ENCODE measurements at regions not wholly inside any gene's neighbourhood (a gene's known extent, or its start where the extent isn't known, plus 50 kb on each side); places are given as distances from the start of the nearest gene placed in this dataset.

- Histone ChIP-seq H3K36me3 (ENCODE audit: control insufficient read depth in 3 of 3, insufficient read depth in 2 of 3, low read depth in 1 of 3, low read length in 3 of 3) (no peaks in the 10 kb centered on the region), H3K4me3 (ENCODE audit: low read depth in 1 of 3, low read length in 3 of 3) (no peak overlapping the region), H3K9me3 (ENCODE audit: control insufficient read depth in 2 of 2, insufficient read depth in 1 of 2, low read depth in 1 of 2, low read length in 1 of 2) (no peaks in the 10 kb centered on the region), H3K27ac (ENCODE audit: low read depth in 1 of 3, low read length in 2 of 3) (no peak overlapping the region), H3K4me1 (ENCODE audit: control insufficient read depth in 3 of 3, insufficient read depth in 2 of 3, low read depth in 1 of 3, low read length in 2 of 3) (no peaks in the 10 kb centered on the region), H3K27me3 (ENCODE audit: control insufficient read depth in 3 of 3, insufficient read depth in 3 of 3, low read length in 3 of 3) (no peaks in the 10 kb centered on the region)
- no peak for FAIRE-seq
- no peak for DNase-seq
- WGBS, 3 donors = 63 to 78% (median 68%) methylated on average over 2 of the region's 2 CpGs
Measured at GRCh38 chr14:61992926-61993325, 230.7 kb downstream of the SNAPC1 start.

GRCh38 chr14:61994589-61994988 lies 232.4 kb downstream of the SNAPC1 start:
- Histone ChIP-seq H3K36me3 (ENCODE audit: control insufficient read depth in 3 of 3, insufficient read depth in 2 of 3, low read depth in 1 of 3, low read length in 3 of 3) (no peaks in the 10 kb centered on the region), H3K4me3 (ENCODE audit: low read depth in 1 of 3, low read length in 3 of 3) (no peak overlapping the region), H3K27me3 (ENCODE audit: control insufficient read depth in 3 of 3, insufficient read depth in 3 of 3, low read length in 3 of 3) (no peaks in the 10 kb centered on the region), H3K27ac (ENCODE audit: low read depth in 1 of 3, low read length in 2 of 3) (no peak overlapping the region), H3K9me3 (ENCODE audit: control insufficient read depth in 2 of 2, insufficient read depth in 1 of 2, low read depth in 1 of 2, low read length in 1 of 2) (no peaks in the 10 kb centered on the region), H3K4me1 (ENCODE audit: control insufficient read depth in 3 of 3, insufficient read depth in 2 of 3, low read depth in 1 of 3, low read length in 2 of 3) (no peaks in the 10 kb centered on the region)
- DNase-seq (no peak), FAIRE-seq (no peak)
- WGBS, 3 donors = 96 to 100% (median 98%) methylated on average over 1 of the region's 1 CpG

GRCh38 chr14:61996753-61997152 lies 234.5 kb downstream of the SNAPC1 start:
- no peaks in the 10 kb centered on the region for H3K36me3 ChIP-seq (ENCODE audit: control insufficient read depth in 3 of 3, insufficient read depth in 2 of 3, low read depth in 1 of 3, low read length in 3 of 3)
- no peaks in the 10 kb centered on the region for H3K4me1 ChIP-seq (ENCODE audit: control insufficient read depth in 3 of 3, insufficient read depth in 2 of 3, low read depth in 1 of 3, low read length in 2 of 3)
- FAIRE-seq = no peak
- H3K27me3 ChIP-seq (ENCODE audit: control insufficient read depth in 3 of 3, insufficient read depth in 3 of 3, low read length in 3 of 3) = no peaks in the 10 kb centered on the region
- no peak overlapping the region for H3K4me3 ChIP-seq (ENCODE audit: low read depth in 1 of 3, low read length in 3 of 3)
- WGBS, 3 donors = 80 to 89% (median 82%) methylated on average over 4 of the region's 4 CpGs
- no peak for DNase-seq
- no peaks in the 10 kb centered on the region for H3K9me3 ChIP-seq (ENCODE audit: control insufficient read depth in 2 of 2, insufficient read depth in 1 of 2, low read depth in 1 of 2, low read length in 1 of 2)
- H3K27ac ChIP-seq (ENCODE audit: low read depth in 1 of 3, low read length in 2 of 3) = no peak overlapping the region

GRCh38 chr14:61997161-61997560 lies 234.9 kb downstream of the SNAPC1 start:
- H3K4me3 ChIP-seq (ENCODE audit: low read depth in 1 of 3, low read length in 3 of 3) = no peak overlapping the region
- H3K4me1 ChIP-seq (ENCODE audit: control insufficient read depth in 3 of 3, insufficient read depth in 2 of 3, low read depth in 1 of 3, low read length in 2 of 3) = no peaks in the 10 kb centered on the region
- no peaks in the 10 kb centered on the region for H3K36me3 ChIP-seq (ENCODE audit: control insufficient read depth in 3 of 3, insufficient read depth in 2 of 3, low read depth in 1 of 3, low read length in 3 of 3)
- DNase-seq (no peak), FAIRE-seq (no peak)
- no peaks in the 10 kb centered on the region for H3K9me3 ChIP-seq (ENCODE audit: control insufficient read depth in 2 of 2, insufficient read depth in 1 of 2, low read depth in 1 of 2, low read length in 1 of 2)
- no peaks in the 10 kb centered on the region for H3K27me3 ChIP-seq (ENCODE audit: control insufficient read depth in 3 of 3, insufficient read depth in 3 of 3, low read length in 3 of 3)
- no peak overlapping the region for H3K27ac ChIP-seq (ENCODE audit: low read depth in 1 of 3, low read length in 2 of 3)

GRCh38 chr14:62001963-62002362 lies 239.7 kb downstream of the SNAPC1 start:
- H3K4me3 ChIP-seq (ENCODE audit: low read depth in 1 of 3, low read length in 3 of 3) = no peak overlapping the region
- no peak overlapping the region for H3K27ac ChIP-seq (ENCODE audit: low read depth in 1 of 3, low read length in 2 of 3)
- H3K36me3 ChIP-seq (ENCODE audit: control insufficient read depth in 3 of 3, insufficient read depth in 2 of 3, low read depth in 1 of 3, low read length in 3 of 3) = no peaks in the 10 kb centered on the region
- H3K4me1 ChIP-seq (ENCODE audit: control insufficient read depth in 3 of 3, insufficient read depth in 2 of 3, low read depth in 1 of 3, low read length in 2 of 3) = no peaks in the 10 kb centered on the region
- no peaks in the 10 kb centered on the region for H3K27me3 ChIP-seq (ENCODE audit: control insufficient read depth in 3 of 3, insufficient read depth in 3 of 3, low read length in 3 of 3)
- FAIRE-seq (no peak), DNase-seq (no peak)
- H3K9me3 ChIP-seq (ENCODE audit: control insufficient read depth in 2 of 2, insufficient read depth in 1 of 2, low read depth in 1 of 2, low read length in 1 of 2) = no peaks in the 10 kb centered on the region
- 74 to 79% (median 76%) methylated on average over 2 of the region's 2 CpGs for WGBS, 3 donors

GRCh38 chr14:62002642-62003041 lies 240.4 kb downstream of the SNAPC1 start:
- no peak for DNase-seq
- no peak for FAIRE-seq
- Histone ChIP-seq H3K4me3 (ENCODE audit: low read depth in 1 of 3, low read length in 3 of 3) (no peak overlapping the region), H3K36me3 (ENCODE audit: control insufficient read depth in 3 of 3, insufficient read depth in 2 of 3, low read depth in 1 of 3, low read length in 3 of 3) (no peaks in the 10 kb centered on the region), H3K27me3 (ENCODE audit: control insufficient read depth in 3 of 3, insufficient read depth in 3 of 3, low read length in 3 of 3) (no peaks in the 10 kb centered on the region), H3K9me3 (ENCODE audit: control insufficient read depth in 2 of 2, insufficient read depth in 1 of 2, low read depth in 1 of 2, low read length in 1 of 2) (no peaks in the 10 kb centered on the region), H3K27ac (ENCODE audit: low read depth in 1 of 3, low read length in 2 of 3) (no peak overlapping the region), H3K4me1 (ENCODE audit: control insufficient read depth in 3 of 3, insufficient read depth in 2 of 3, low read depth in 1 of 3, low read length in 2 of 3) (no peaks in the 10 kb centered on the region)
- WGBS, 3 donors = 25 to 47% (median 28%) methylated on average over 1 of the region's 1 CpG

- 42 to 55% (median 49%) methylated on average over 2 of the region's 2 CpGs for WGBS, 3 donors
- no peak for FAIRE-seq
Measured at GRCh38 chr14:62003701-62004100, 241.5 kb downstream of the SNAPC1 start.

GRCh38 chr14:62006116-62006731 lies 244.0 kb downstream of the SNAPC1 start:
- DNase-seq (no peak), FAIRE-seq (no peak)
- Histone ChIP-seq H3K27ac (ENCODE audit: low read depth in 1 of 3, low read length in 2 of 3) (no peak overlapping the region), H3K4me3 (ENCODE audit: low read depth in 1 of 3, low read length in 3 of 3) (no peak overlapping the region), H3K9me3 (ENCODE audit: control insufficient read depth in 2 of 2, insufficient read depth in 1 of 2, low read depth in 1 of 2, low read length in 1 of 2) (no peaks in the 10 kb centered on the region), H3K27me3 (ENCODE audit: control insufficient read depth in 3 of 3, insufficient read depth in 3 of 3, low read length in 3 of 3) (no peaks in the 10 kb centered on the region), H3K36me3 (ENCODE audit: control insufficient read depth in 3 of 3, insufficient read depth in 2 of 3, low read depth in 1 of 3, low read length in 3 of 3) (no peaks in the 10 kb centered on the region), H3K4me1 (ENCODE audit: control insufficient read depth in 3 of 3, insufficient read depth in 2 of 3, low read depth in 1 of 3, low read length in 2 of 3) (no peaks in the 10 kb centered on the region)
- 84 to 91% (median 87%) methylated on average over 6 of the region's 6 CpGs for WGBS, 3 donors

More at GRCh38 chr14:62003701-62004100, 241.5 kb downstream of the SNAPC1 start:
- H3K27me3 ChIP-seq (ENCODE audit: control insufficient read depth in 3 of 3, insufficient read depth in 3 of 3, low read length in 3 of 3) = no peaks in the 10 kb centered on the region
- no peaks in the 10 kb centered on the region for H3K9me3 ChIP-seq (ENCODE audit: control insufficient read depth in 2 of 2, insufficient read depth in 1 of 2, low read depth in 1 of 2, low read length in 1 of 2)
- H3K4me1 ChIP-seq (ENCODE audit: control insufficient read depth in 3 of 3, insufficient read depth in 2 of 3, low read depth in 1 of 3, low read length in 2 of 3) = no peaks in the 10 kb centered on the region
- no peak for DNase-seq
- H3K4me3 ChIP-seq (ENCODE audit: low read depth in 1 of 3, low read length in 3 of 3) = no peak overlapping the region
- H3K36me3 ChIP-seq (ENCODE audit: control insufficient read depth in 3 of 3, insufficient read depth in 2 of 3, low read depth in 1 of 3, low read length in 3 of 3) = no peaks in the 10 kb centered on the region
- H3K27ac ChIP-seq (ENCODE audit: low read depth in 1 of 3, low read length in 2 of 3) = no peak overlapping the region

- 46 to 53% (median 52%) methylated on average over 1 of the region's 1 CpG for WGBS, 3 donors
- H3K4me3 ChIP-seq (ENCODE audit: low read depth in 1 of 3, low read length in 3 of 3) = no peak overlapping the region
- no peak for FAIRE-seq
- H3K9me3 ChIP-seq (ENCODE audit: control insufficient read depth in 2 of 2, insufficient read depth in 1 of 2, low read depth in 1 of 2, low read length in 1 of 2) = no peaks in the 10 kb centered on the region
- H3K4me1 ChIP-seq (ENCODE audit: control insufficient read depth in 3 of 3, insufficient read depth in 2 of 3, low read depth in 1 of 3, low read length in 2 of 3) = no peaks in the 10 kb centered on the region
- no peak overlapping the region for H3K27ac ChIP-seq (ENCODE audit: low read depth in 1 of 3, low read length in 2 of 3)
- no peaks in the 10 kb centered on the region for H3K27me3 ChIP-seq (ENCODE audit: control insufficient read depth in 3 of 3, insufficient read depth in 3 of 3, low read length in 3 of 3)
- DNase-seq = no peak
- H3K36me3 ChIP-seq (ENCODE audit: control insufficient read depth in 3 of 3, insufficient read depth in 2 of 3, low read depth in 1 of 3, low read length in 3 of 3) = no peaks in the 10 kb centered on the region
Measured at GRCh38 chr14:62015243-62015642, 253.0 kb downstream of the SNAPC1 start.

Data from small intestine (tissue), 7 donors.